ENCODE measurements at regions not wholly inside any gene's neighbourhood (a gene's known extent, or its start where the extent isn't known, plus 50 kb on each side); places are given as distances from the start of the nearest gene placed in this dataset.
A peak's percentile ranks its signal among the peaks of the same experiment; 100 is the strongest.

DNA sequence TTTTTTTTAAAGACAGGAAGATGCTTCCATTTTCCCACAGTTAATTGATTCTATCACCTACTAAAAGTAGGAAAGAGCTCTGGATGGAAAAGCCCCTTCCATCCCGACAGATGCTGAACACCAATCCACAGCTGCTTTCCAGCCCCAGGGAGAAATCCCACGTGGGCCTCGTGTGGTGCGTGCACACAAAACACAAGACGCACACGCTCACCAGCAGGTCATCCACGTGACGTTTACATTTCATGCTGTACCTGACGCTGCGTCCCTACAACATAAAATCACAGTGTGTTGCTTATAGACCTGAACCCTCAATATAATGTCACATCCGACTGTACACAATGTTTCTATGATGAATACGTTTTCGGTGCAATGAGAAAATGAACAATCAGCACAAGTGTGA is 50.2 kb upstream of the DACT2 start:
- Histone ChIP-seq H3K4me3 (ENCODE audit: low read depth, low read length) (no peak overlapping the region), H3K36me3 (ENCODE audit: control insufficient read depth, insufficient read depth, low read length) (no peaks in the 10 kb centered on the region), H3K9me3 (ENCODE audit: control insufficient read depth, low read length) (no peaks in the 10 kb centered on the region), H3K4me2 (ENCODE audit: low read length) (no peak overlapping the region), H3K27me3 (ENCODE audit: control insufficient read depth, insufficient read depth, low read length) (no peaks in the 10 kb centered on the region), H3K27ac (no peak overlapping the region), H3K79me2 (no peaks in the 10 kb centered on the region), H3K9ac (no peak overlapping the region), H2AFZ (no peak overlapping the region), H3K4me1 (no peaks in the 10 kb centered on the region)
- TF ChIP-seq, protein P1, sequence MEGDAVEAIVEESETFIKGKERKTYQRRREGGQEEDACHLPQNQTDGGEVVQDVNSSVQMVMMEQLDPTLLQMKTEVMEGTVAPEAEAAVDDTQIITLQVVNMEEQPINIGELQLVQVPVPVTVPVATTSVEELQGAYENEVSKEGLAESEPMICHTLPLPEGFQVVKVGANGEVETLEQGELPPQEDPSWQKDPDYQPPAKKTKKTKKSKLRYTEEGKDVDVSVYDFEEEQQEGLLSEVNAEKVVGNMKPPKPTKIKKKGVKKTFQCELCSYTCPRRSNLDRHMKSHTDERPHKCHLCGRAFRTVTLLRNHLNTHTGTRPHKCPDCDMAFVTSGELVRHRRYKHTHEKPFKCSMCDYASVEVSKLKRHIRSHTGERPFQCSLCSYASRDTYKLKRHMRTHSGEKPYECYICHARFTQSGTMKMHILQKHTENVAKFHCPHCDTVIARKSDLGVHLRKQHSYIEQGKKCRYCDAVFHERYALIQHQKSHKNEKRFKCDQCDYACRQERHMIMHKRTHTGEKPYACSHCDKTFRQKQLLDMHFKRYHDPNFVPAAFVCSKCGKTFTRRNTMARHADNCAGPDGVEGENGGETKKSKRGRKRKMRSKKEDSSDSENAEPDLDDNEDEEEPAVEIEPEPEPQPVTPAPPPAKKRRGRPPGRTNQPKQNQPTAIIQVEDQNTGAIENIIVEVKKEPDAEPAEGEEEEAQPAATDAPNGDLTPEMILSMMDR (IDR thresholded peaks at IDR 0.05), result no peak

DNA sequence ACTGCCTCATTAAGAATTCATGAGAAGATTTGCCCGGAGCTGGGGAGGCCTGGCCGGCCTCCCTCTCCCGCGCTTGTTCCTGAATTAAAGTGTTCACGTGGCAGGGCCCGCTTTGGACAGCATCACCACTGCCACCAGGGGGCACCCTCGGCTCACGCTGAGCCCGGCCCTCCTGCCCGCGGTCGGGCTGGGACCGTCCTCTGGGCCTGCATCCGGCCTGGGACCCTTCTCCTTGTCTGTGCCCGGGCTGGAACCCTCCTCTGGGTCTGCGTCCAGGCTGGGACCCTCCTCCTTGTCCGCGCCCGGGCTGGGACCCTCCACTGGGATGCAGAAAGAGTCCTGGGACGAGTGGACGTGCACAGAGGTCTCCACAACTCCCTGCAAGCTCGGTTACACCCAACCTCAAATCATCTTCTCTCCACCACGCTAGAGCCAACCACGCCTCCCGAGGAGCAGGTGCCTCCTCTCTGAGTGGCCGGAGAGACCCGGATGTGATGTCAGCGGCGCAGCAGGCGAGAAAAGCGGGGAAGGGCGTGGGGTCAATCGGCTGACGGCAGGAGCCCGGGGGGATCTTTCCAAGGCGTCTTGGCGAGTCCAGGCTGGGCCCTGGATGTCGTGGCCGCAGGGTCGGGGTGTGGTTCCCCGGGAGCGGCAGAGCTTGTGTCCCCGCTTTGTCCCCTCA is 50.9 kb upstream of the DACT2 start:
- H3K79me2 ChIP-seq, result no peaks in the 10 kb centered on the region
- no peaks in the 10 kb centered on the region for H3K9me3 ChIP-seq (ENCODE audit: control insufficient read depth, low read length)
- no peak overlapping the region for H2AFZ ChIP-seq
- H3K27me3 ChIP-seq (ENCODE audit: control insufficient read depth, insufficient read depth, low read length), result no peaks in the 10 kb centered on the region
- no peaks in the 10 kb centered on the region for H3K4me1 ChIP-seq
- no peak overlapping the region for H3K4me3 ChIP-seq (ENCODE audit: low read depth, low read length)
- TF ChIP-seq, protein P1 (IDR thresholded peaks at IDR 0.05), result peak; percentile 47
- H3K9ac ChIP-seq, result no peak overlapping the region
- H3K27ac ChIP-seq, result no peak overlapping the region
- no peaks in the 10 kb centered on the region for H3K36me3 ChIP-seq (ENCODE audit: control insufficient read depth, insufficient read depth, low read length)
- H3K4me2 ChIP-seq (ENCODE audit: low read length), result no peak overlapping the region

DNA sequence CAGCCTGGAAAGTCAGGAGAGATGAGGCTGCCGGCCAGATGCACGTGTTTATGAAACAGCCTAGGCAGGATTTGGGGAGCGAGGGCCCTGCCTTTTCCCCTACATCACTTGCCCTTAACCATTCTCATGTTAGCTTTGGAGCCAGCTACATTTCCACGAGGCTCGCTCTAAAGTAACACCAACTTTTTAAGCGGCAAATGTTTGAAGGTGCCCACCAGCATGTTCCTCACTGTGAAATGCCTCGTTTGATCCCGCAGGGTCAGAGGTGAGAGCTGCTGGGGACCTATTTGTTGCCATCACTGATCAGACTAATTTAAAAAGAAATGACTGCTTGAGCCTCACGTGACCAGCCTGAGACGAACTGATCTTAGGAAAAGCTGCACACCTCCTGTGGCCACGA is 51.6 kb upstream of the DACT2 start:
- H3K9ac ChIP-seq, result no peak overlapping the region
- no peaks in the 10 kb centered on the region for H3K79me2 ChIP-seq
- no peak overlapping the region for H3K4me3 ChIP-seq (ENCODE audit: low read depth, low read length)
- TF ChIP-seq, protein P1 (IDR thresholded peaks at IDR 0.05), result no peak
- no peaks in the 10 kb centered on the region for H3K27me3 ChIP-seq (ENCODE audit: control insufficient read depth, insufficient read depth, low read length)
- no peak overlapping the region for H3K27ac ChIP-seq
- H3K9me3 ChIP-seq (ENCODE audit: control insufficient read depth, low read length), result no peaks in the 10 kb centered on the region
- no peaks in the 10 kb centered on the region for H3K36me3 ChIP-seq (ENCODE audit: control insufficient read depth, insufficient read depth, low read length)
- H3K4me1 ChIP-seq, result no peaks in the 10 kb centered on the region
- H2AFZ ChIP-seq, result no peak overlapping the region
- no peak overlapping the region for H3K4me2 ChIP-seq (ENCODE audit: low read length)

DNA sequence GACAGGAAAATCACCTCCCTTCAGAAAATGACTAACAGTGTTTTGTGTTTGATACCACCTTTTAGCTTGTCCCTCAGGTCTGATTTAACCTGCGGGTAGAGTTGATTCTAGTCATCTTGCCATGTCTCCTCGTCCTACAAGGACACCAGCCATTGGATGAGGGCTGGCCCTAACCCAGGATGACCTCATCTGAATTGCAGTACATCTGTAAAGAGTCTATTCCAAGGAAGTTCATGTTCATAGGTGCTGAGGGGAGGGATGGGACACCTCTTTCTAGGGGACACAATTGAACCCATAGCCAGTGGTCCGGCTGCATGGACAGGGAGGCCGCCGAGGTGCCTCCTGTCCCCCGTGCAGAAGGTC is 52.0 kb upstream of the DACT2 start:
- H2AFZ ChIP-seq, result no peak overlapping the region
- no peak overlapping the region for H3K27ac ChIP-seq
- H3K36me3 ChIP-seq (ENCODE audit: control insufficient read depth, insufficient read depth, low read length), result no peaks in the 10 kb centered on the region
- no peak overlapping the region for H3K9ac ChIP-seq
- TF ChIP-seq, protein P1 (IDR thresholded peaks at IDR 0.05), result no peak
- H3K9me3 ChIP-seq (ENCODE audit: control insufficient read depth, low read length), result no peaks in the 10 kb centered on the region
- H3K4me3 ChIP-seq (ENCODE audit: low read depth, low read length), result no peak overlapping the region
- H3K27me3 ChIP-seq (ENCODE audit: control insufficient read depth, insufficient read depth, low read length), result no peaks in the 10 kb centered on the region
- no peak overlapping the region for H3K4me2 ChIP-seq (ENCODE audit: low read length)
- no peaks in the 10 kb centered on the region for H3K79me2 ChIP-seq
- no peaks in the 10 kb centered on the region for H3K4me1 ChIP-seq

All from parathyroid adenoma (tissue), 2 donors.